ENCODE measurements at regions not wholly inside any gene's neighbourhood (a gene's known extent, or its start where the extent isn't known, plus 50 kb on each side); places are given as distances from the start of the nearest gene placed in this dataset.

DNA sequence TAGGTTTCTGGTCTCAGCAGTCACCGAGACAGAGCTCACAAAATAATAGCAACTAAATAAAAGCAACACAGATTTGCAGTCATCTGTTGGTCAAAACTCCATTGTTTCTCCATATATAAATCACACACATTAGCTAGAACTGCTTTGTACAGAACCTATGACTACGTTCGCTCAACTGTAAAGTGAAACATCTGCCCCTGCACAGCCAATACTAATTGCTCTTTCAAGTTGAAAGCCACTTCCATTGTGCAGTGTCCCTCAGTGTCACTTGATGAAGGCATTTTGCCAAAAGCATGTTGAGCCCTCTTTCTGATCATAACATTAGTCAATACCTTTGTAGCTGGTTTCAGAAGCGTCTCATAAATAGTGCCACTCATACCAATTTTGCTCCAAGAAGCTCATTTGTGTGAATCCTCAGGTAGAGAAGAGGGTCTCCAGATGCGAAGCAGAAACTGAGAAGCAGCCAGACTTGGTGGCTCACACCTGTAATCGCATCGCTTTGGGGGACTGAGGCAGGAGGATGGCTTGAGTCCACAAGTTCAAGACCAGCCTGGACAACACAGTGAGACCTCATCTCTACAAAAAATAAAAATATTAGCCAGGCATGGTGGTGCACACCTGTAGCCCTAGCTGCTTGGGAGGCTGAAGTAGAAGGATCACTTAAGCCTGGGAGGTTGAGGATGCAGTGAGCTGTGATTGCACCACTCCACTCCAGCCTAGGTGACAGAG lies 68.9 kb downstream of the PERP start:
- H3K9me3 Mint-ChIP-seq (ENCODE audit: low read depth), result peaks cover 4% of the 10 kb centered on the region
- no peaks in the 10 kb centered on the region for H3K36me3 Mint-ChIP-seq (ENCODE audit: insufficient read depth)
- TF ChIP-seq, protein P1, sequence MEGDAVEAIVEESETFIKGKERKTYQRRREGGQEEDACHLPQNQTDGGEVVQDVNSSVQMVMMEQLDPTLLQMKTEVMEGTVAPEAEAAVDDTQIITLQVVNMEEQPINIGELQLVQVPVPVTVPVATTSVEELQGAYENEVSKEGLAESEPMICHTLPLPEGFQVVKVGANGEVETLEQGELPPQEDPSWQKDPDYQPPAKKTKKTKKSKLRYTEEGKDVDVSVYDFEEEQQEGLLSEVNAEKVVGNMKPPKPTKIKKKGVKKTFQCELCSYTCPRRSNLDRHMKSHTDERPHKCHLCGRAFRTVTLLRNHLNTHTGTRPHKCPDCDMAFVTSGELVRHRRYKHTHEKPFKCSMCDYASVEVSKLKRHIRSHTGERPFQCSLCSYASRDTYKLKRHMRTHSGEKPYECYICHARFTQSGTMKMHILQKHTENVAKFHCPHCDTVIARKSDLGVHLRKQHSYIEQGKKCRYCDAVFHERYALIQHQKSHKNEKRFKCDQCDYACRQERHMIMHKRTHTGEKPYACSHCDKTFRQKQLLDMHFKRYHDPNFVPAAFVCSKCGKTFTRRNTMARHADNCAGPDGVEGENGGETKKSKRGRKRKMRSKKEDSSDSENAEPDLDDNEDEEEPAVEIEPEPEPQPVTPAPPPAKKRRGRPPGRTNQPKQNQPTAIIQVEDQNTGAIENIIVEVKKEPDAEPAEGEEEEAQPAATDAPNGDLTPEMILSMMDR (IDR thresholded peaks at IDR 0.05; ENCODE audit: unreplicated experiment), result no peak
- H3K4me1 Mint-ChIP-seq (ENCODE audit: low read depth), result peaks cover 3% of the 10 kb centered on the region
- DNase-seq (ENCODE audit: low spot score, unreplicated experiment), result no peak
- H3K27me3 Mint-ChIP-seq, result no peaks in the 10 kb centered on the region
- no peak overlapping the region for H3K27ac Mint-ChIP-seq
- H3K4me3 Mint-ChIP-seq (ENCODE audit: low read depth), result no peak overlapping the region

Data from progenitor cell of endocrine pancreas (in vitro differentiated cells).